ENCODE measurements at regions not wholly inside any gene's neighbourhood (a gene's known extent, or its start where the extent isn't known, plus 50 kb on each side); places are given as distances from the start of the nearest gene placed in this dataset.

DNA sequence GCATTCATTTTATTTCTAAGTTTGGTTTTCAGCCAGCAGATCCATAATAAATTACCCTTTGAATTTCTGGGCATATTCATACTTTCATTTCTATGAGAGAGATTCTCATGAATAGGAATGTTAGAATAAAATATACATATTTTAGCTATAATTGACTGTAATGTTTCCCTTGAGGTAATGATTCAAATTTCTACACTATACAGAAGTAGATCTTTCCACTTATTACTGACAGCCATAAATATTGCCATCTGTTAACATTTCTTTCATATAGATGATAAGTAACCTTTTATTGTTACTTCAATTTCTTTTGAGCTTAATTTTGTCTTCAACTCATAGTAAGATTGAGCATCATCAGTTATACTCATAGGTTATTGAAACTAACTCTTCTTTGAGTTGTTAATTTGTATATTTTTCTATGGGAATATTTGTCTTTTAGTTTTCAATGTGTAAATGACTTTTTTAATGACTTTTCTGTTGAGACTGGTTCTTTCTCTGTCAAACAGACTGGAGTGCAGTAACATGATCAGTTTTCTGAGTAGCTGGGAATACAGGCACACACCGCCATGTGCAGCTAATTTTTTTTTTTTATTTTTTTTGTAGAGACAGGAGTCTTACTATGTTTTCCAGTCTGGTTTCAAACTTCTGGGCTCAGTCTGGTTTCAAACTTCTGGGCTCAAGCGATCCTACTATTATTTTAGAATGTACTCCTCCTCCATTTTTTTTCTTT is 991.6 kb downstream of the SLC6A15 start:
- TF ChIP-seq SP1 (IDR thresholded peaks at IDR 0.05): no peak
- no peak for TF ChIP-seq NR2F2 (IDR thresholded peaks at IDR 0.05)
- TF ChIP-seq, protein P1, sequence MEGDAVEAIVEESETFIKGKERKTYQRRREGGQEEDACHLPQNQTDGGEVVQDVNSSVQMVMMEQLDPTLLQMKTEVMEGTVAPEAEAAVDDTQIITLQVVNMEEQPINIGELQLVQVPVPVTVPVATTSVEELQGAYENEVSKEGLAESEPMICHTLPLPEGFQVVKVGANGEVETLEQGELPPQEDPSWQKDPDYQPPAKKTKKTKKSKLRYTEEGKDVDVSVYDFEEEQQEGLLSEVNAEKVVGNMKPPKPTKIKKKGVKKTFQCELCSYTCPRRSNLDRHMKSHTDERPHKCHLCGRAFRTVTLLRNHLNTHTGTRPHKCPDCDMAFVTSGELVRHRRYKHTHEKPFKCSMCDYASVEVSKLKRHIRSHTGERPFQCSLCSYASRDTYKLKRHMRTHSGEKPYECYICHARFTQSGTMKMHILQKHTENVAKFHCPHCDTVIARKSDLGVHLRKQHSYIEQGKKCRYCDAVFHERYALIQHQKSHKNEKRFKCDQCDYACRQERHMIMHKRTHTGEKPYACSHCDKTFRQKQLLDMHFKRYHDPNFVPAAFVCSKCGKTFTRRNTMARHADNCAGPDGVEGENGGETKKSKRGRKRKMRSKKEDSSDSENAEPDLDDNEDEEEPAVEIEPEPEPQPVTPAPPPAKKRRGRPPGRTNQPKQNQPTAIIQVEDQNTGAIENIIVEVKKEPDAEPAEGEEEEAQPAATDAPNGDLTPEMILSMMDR (IDR thresholded peaks at IDR 0.05; ENCODE audit: low read depth, low read length, missing input control): no peak
- TF ChIP-seq GABPA (IDR thresholded peaks at IDR 0.05 in 1 of 2, conservative IDR thresholded peaks at IDR 0.05 in 1 of 2): no peak
- TF ChIP-seq, protein P2, sequence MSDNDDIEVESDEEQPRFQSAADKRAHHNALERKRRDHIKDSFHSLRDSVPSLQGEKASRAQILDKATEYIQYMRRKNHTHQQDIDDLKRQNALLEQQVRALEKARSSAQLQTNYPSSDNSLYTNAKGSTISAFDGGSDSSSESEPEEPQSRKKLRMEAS (IDR thresholded peaks at IDR 0.05): no peak
- TF ChIP-seq TAF1 (conservative IDR thresholded peaks at IDR 0.05): no peak
- TF ChIP-seq YY1 (IDR thresholded peaks at IDR 0.05): no peak
- TF ChIP-seq, protein P3, sequence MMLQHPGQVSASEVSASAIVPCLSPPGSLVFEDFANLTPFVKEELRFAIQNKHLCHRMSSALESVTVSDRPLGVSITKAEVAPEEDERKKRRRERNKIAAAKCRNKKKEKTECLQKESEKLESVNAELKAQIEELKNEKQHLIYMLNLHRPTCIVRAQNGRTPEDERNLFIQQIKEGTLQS (IDR thresholded peaks at IDR 0.05): no peak
- no peak for TF ChIP-seq RAD21 (IDR thresholded peaks at IDR 0.05)
- no peak for TF ChIP-seq RXRA (IDR thresholded peaks at IDR 0.05)
- TF ChIP-seq, protein P4, sequence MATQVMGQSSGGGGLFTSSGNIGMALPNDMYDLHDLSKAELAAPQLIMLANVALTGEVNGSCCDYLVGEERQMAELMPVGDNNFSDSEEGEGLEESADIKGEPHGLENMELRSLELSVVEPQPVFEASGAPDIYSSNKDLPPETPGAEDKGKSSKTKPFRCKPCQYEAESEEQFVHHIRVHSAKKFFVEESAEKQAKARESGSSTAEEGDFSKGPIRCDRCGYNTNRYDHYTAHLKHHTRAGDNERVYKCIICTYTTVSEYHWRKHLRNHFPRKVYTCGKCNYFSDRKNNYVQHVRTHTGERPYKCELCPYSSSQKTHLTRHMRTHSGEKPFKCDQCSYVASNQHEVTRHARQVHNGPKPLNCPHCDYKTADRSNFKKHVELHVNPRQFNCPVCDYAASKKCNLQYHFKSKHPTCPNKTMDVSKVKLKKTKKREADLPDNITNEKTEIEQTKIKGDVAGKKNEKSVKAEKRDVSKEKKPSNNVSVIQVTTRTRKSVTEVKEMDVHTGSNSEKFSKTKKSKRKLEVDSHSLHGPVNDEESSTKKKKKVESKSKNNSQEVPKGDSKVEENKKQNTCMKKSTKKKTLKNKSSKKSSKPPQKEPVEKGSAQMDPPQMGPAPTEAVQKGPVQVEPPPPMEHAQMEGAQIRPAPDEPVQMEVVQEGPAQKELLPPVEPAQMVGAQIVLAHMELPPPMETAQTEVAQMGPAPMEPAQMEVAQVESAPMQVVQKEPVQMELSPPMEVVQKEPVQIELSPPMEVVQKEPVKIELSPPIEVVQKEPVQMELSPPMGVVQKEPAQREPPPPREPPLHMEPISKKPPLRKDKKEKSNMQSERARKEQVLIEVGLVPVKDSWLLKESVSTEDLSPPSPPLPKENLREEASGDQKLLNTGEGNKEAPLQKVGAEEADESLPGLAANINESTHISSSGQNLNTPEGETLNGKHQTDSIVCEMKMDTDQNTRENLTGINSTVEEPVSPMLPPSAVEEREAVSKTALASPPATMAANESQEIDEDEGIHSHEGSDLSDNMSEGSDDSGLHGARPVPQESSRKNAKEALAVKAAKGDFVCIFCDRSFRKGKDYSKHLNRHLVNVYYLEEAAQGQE (IDR thresholded peaks at IDR 0.05): no peak
